ENCODE measurements at regions not wholly inside any gene's neighbourhood (a gene's known extent, or its start where the extent isn't known, plus 50 kb on each side); places are given as distances from the start of the nearest gene placed in this dataset.

DNA sequence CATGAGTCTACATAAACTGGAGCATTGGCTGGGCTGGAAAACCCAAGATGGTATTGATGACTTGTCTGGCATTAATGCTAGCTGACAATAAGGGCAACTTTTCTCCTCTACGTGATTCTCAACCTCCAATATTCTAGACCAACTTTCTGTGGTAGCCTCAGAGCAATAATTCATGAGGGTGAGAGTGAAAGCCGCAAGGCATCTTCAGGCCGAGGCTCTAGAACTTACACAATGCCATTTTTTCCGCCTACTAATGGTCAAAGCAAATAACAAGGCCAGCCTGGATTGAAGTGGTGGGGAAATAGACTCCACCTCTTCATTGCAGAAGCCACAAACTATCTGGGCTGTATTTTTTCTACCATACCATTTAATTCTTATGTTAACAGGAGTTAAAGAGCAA, 267.4 kb downstream of the GABRG2 start:
- TF ChIP-seq, protein P1, sequence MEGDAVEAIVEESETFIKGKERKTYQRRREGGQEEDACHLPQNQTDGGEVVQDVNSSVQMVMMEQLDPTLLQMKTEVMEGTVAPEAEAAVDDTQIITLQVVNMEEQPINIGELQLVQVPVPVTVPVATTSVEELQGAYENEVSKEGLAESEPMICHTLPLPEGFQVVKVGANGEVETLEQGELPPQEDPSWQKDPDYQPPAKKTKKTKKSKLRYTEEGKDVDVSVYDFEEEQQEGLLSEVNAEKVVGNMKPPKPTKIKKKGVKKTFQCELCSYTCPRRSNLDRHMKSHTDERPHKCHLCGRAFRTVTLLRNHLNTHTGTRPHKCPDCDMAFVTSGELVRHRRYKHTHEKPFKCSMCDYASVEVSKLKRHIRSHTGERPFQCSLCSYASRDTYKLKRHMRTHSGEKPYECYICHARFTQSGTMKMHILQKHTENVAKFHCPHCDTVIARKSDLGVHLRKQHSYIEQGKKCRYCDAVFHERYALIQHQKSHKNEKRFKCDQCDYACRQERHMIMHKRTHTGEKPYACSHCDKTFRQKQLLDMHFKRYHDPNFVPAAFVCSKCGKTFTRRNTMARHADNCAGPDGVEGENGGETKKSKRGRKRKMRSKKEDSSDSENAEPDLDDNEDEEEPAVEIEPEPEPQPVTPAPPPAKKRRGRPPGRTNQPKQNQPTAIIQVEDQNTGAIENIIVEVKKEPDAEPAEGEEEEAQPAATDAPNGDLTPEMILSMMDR (IDR thresholded peaks at IDR 0.05): no peak
- TF ChIP-seq SIN3A (IDR thresholded peaks at IDR 0.05; ENCODE audit: borderline replicate concordance, insufficient read depth, low read depth, low read length): no peak

Measured in Panc1 (cell line).